ENCODE measurements at regions not wholly inside any gene's neighbourhood (a gene's known extent, or its start where the extent isn't known, plus 50 kb on each side); places are given as distances from the start of the nearest gene placed in this dataset.

- no peak for FAIRE-seq
These were observed 315.8 kb upstream of the CCDC54 start for GRCh38 chr3:107061466-107061865.

- FAIRE-seq: no peak
These were observed 314.9 kb upstream of the CCDC54 start for GRCh38 chr3:107062310-107062709.

- no peak for FAIRE-seq
These were observed 314.5 kb upstream of the CCDC54 start for GRCh38 chr3:107062787-107063186.

- FAIRE-seq: no peak
These were observed 313.9 kb upstream of the CCDC54 start for GRCh38 chr3:107063351-107063750.

GRCh38 chr3:107064405-107065060 lies 312.7 kb upstream of the CCDC54 start:
- peak; percentile 91 for FAIRE-seq

GRCh38 chr3:107065094-107065861 lies 312.0 kb upstream of the CCDC54 start:
- no peak for FAIRE-seq

GRCh38 chr3:107067421-107067820 lies 309.8 kb upstream of the CCDC54 start:
- no peak for FAIRE-seq

- FAIRE-seq: no peak
These were observed 308.3 kb upstream of the CCDC54 start for GRCh38 chr3:107068980-107069379.

GRCh38 chr3:107076946-107077345 lies 300.3 kb upstream of the CCDC54 start:
- no peak for FAIRE-seq

GRCh38 chr3:107077391-107077790 lies 299.8 kb upstream of the CCDC54 start:
- FAIRE-seq: no peak

GRCh38 chr3:107082527-107082926 lies 294.7 kb upstream of the CCDC54 start:
- FAIRE-seq: no peak

GRCh38 chr3:107085261-107085660 lies 292.0 kb upstream of the CCDC54 start:
- FAIRE-seq: no peak

- FAIRE-seq: no peak
These were observed 285.1 kb upstream of the CCDC54 start for GRCh38 chr3:107092121-107092520.

- no peak for FAIRE-seq
These were observed 278.4 kb upstream of the CCDC54 start for GRCh38 chr3:107098864-107099263.

GRCh38 chr3:107100137-107100536 lies 277.1 kb upstream of the CCDC54 start:
- FAIRE-seq: no peak

- no peak for FAIRE-seq
These were observed 276.7 kb upstream of the CCDC54 start for GRCh38 chr3:107100573-107100972.

- FAIRE-seq: no peak
These were observed 273.5 kb upstream of the CCDC54 start for GRCh38 chr3:107103786-107104185.

GRCh38 chr3:107106316-107106715 lies 270.9 kb upstream of the CCDC54 start:
- FAIRE-seq: no peak

- FAIRE-seq: no peak
These were observed 270.3 kb upstream of the CCDC54 start for GRCh38 chr3:107106907-107107306.

GRCh38 chr3:107110596-107111305 lies 266.5 kb upstream of the CCDC54 start:
- FAIRE-seq: no peak

- FAIRE-seq: no peak
These were observed 265.4 kb upstream of the CCDC54 start for GRCh38 chr3:107111872-107112271.

GRCh38 chr3:107112356-107112755 lies 264.9 kb upstream of the CCDC54 start:
- no peak for FAIRE-seq

GRCh38 chr3:107116251-107116650 lies 261.0 kb upstream of the CCDC54 start:
- FAIRE-seq: no peak

GRCh38 chr3:107117156-107117555 lies 260.1 kb upstream of the CCDC54 start:
- FAIRE-seq: no peak

Measured in A204.1 (cell line).